Bronchial epithelial cell (primary cell): ENCODE measurements at regions not wholly inside any gene's neighbourhood (a gene's known extent, or its start where the extent isn't known, plus 50 kb on each side); places are given as distances from the start of the nearest gene placed in this dataset.

Experiments used
- DNase-seq: peaks from one replicate; pipeline ENCODE4 v3.0.0-alpha.2; 2010; ENCODE audit warnings: low read depth
- FAIRE-seq: peaks from 2 replicates; lab custom pipeline; 2011; peaks lifted over from hg19 to GRCh38; lab: Jason Lieb, UNC
- H3K27me3 ChIP-seq: 2 replicates; pipeline ENCODE4 v1.5.1; 2011; ENCODE audit warnings: low read length; ENCODE audit not compliant: control insufficient read depth, insufficient read depth
- H3K36me3 ChIP-seq: 2 replicates; pipeline ENCODE4 v1.5.1; 2011; ENCODE audit warnings: low read length; ENCODE audit not compliant: control insufficient read depth, insufficient read depth
- H3K4me3 ChIP-seq: 2 replicates; pipeline ENCODE4 v1.5.1; 2011; ENCODE audit warnings: mild to moderate bottlenecking, low read depth, low read length, control low read depth
- TF ChIP-seq, protein P1 (sequence below): IDR thresholded peaks from 2 replicates; pipeline ENCODE4 v1.5.1; 2011; ENCODE audit warnings: mild to moderate bottlenecking, moderate library complexity, low read length, control low read depth, inconsistent platforms; ENCODE audit not compliant: insufficient read depth, severe bottlenecking

DNA sequence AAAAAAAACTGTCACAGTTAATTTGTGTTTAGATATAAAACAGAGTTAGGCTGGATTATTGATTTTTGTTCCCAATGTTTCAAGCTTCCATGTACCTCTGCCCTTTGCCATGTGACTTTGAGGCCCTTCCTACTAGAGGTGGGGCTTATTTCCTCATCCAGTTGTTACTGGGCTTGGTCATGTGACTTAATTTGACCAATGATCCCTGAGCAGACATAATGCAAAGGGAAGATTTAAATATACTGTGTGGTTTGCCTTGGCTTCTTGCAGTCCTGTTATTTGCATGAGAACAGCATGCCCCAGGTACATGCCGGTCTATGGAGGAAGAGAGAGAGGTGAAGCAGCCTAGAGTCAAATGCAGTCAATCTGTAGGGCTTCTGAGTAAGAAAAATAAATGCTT, 347.0 kb downstream of the MIAT start:
- DNase-seq (no peak), FAIRE-seq (no peak)
- H3K27me3 ChIP-seq: no peaks in the 10 kb centered on the region
- TF ChIP-seq, protein P1, sequence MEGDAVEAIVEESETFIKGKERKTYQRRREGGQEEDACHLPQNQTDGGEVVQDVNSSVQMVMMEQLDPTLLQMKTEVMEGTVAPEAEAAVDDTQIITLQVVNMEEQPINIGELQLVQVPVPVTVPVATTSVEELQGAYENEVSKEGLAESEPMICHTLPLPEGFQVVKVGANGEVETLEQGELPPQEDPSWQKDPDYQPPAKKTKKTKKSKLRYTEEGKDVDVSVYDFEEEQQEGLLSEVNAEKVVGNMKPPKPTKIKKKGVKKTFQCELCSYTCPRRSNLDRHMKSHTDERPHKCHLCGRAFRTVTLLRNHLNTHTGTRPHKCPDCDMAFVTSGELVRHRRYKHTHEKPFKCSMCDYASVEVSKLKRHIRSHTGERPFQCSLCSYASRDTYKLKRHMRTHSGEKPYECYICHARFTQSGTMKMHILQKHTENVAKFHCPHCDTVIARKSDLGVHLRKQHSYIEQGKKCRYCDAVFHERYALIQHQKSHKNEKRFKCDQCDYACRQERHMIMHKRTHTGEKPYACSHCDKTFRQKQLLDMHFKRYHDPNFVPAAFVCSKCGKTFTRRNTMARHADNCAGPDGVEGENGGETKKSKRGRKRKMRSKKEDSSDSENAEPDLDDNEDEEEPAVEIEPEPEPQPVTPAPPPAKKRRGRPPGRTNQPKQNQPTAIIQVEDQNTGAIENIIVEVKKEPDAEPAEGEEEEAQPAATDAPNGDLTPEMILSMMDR: no peak
- no peaks in the 10 kb centered on the region for H3K36me3 ChIP-seq
- no peak overlapping the region for H3K4me3 ChIP-seq

DNA sequence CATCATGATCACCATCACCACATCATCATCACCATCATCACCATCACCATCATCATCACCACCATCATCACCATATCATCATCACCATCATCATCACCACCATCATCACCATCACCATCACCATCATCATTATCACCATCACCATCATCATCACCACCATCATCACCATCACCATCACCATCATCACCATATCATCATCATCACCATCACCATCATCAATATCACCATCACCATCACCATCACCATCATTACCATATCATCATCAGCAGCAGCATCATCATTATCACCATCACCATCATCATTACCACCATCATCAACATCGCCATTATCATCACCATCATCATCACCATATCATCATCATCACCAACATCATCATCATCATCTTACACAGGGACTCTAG, 351.1 kb downstream of the MIAT start:
- peak; percentile 40 for FAIRE-seq

DNA sequence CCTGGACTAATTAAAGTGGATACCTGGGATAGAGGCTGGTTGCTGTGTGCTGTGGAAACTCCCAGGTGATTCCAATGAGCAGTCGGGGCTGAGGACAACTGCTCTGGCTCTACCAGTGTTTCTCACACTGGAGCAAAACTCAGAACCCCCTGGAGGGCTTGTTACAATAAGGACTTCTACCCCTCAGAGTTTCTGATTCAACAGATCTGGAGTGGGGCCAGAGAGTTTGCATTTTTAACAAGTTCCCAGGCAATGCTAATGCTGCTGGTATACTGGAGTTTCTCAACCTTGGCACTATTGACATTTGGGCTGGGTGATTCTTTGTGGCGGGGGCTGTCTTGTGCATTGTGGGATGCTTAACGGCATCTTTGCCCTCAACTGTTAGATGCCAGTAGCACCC, 353.7 kb downstream of the MIAT start:
- Histone ChIP-seq H3K4me3 (no peak overlapping the region), H3K36me3 (no peaks in the 10 kb centered on the region), H3K27me3 (no peaks in the 10 kb centered on the region)
- TF ChIP-seq, protein P1: no peak
- FAIRE-seq (no peak), DNase-seq (no peak)

More for the DNA sequence above, 351.1 kb downstream of the MIAT start:
- Histone ChIP-seq H3K4me3 (no peak overlapping the region), H3K27me3 (no peaks in the 10 kb centered on the region), H3K36me3 (no peaks in the 10 kb centered on the region)
- DNase-seq: no peak
- TF ChIP-seq, protein P1: no peak

DNA sequence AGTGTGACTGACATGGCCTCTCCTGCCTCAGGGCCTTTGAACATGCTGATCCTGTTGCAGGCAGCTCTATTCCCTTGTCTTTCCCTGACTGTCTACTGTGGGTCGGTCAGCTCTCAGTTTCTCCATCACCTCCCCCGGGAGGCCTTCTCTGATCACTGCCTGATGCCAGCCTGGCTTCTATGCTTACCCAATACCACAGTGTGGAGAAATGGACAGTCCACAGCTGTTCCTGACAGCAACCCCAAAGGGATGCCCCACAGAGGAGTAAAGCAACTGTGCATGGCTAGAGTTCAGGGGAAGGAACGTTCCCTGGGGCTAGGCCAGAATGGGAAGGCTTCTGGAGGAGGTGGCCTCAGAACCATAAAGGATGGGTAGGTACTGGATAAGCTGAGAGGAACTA, 354.3 kb downstream of the MIAT start:
- H3K36me3 ChIP-seq: no peaks in the 10 kb centered on the region
- TF ChIP-seq, protein P1: no peak
- DNase-seq: no peak
- no peak overlapping the region for H3K4me3 ChIP-seq
- no peak for FAIRE-seq
- no peaks in the 10 kb centered on the region for H3K27me3 ChIP-seq

DNA sequence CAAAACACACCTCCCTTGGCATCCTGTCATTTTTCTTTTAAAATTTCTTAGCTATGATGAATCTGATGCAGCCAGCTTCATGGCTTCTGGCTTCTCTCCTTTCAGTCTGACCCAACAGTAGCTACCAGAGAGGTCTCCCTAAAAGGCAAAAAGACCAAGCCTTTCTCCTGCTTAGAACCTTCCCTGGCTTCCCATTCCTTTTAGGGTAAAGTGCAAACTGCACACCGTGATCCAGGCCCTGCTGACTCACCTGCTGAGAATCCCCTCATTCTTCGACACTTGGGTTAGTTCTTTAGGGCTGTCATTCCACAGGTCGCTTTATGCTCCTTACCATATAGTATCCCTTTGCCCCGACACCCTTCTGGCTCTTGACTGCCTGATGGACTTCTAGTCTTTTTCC, 362.4 kb downstream of the MIAT start:
- FAIRE-seq (no peak), DNase-seq (no peak)
- TF ChIP-seq, protein P1: no peak
- H3K4me3 ChIP-seq: no peak overlapping the region
- H3K27me3 ChIP-seq: no peaks in the 10 kb centered on the region
- no peaks in the 10 kb centered on the region for H3K36me3 ChIP-seq

DNA sequence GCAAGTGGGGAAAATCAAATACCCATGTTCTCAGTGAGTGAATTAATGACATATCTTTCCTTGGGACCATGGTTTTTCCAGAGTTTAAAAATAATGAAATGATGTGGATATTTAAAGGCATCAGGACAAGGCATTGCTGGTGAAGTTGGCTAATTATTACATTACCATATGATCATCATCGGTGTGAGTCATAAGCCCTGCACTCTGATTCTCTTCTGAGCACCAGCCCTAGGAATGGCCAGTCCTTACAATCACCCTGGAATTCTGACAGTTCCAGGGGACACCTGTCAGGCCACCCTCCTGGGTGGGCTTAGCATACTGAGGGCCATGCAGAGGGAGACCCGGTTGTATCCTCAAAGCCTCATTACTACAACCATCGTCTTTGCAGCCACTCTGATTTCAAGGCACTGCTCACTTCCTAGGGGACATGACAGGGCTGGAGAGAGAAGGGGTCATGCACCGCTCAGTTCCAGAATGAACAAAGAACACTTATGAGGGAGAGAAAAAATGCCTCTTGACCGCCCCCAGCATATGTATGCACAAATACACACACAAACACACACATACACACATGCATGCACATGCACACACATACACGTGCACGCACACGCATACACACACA, 365.0 kb downstream of the MIAT start:
- no peak overlapping the region for H3K4me3 ChIP-seq
- TF ChIP-seq, protein P1: no peak
- FAIRE-seq (no peak), DNase-seq (peak; percentile 15)
- H3K36me3 ChIP-seq: no peaks in the 10 kb centered on the region
- no peaks in the 10 kb centered on the region for H3K27me3 ChIP-seq
